Colon (tissue), 2 donors: ENCODE measurements at regions not wholly inside any gene's neighbourhood (a gene's known extent, or its start where the extent isn't known, plus 50 kb on each side); places are given as distances from the start of the nearest gene placed in this dataset.

Source experiments
- FAIRE-seq: peaks from 2 replicates; lab custom pipeline; 2012; peaks lifted over from hg19 to GRCh38; lab: Jason Lieb, UNC
- donor health status: control.
- donor health status: control.

GRCh38 chr13:100940658-100941057 lies 266.1 kb upstream of the TMTC4 start:
- FAIRE-seq: no peak

GRCh38 chr13:100933841-100934240 lies 259.2 kb upstream of the TMTC4 start:
- FAIRE-seq: peak; percentile 91

DNA sequence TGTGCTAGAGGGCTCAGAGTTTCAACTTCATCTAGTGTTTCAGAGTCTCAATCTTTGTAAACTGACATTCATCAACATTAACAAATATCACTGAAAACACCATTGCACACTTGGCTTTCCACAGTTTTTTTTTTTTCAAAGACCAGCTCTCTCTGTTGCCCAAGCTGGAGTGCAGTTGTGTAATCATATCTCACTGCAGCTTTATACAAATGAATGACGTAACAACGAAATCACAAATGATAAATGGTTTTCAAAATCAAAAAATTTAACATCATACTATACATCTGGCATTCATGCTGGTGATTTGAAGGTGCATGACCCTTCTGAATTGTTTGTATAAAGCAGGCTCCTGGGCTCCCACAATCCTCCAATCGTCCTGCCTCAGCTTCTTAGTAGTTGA lies 248.0 kb upstream of the TMTC4 start:
- FAIRE-seq: no peak

DNA sequence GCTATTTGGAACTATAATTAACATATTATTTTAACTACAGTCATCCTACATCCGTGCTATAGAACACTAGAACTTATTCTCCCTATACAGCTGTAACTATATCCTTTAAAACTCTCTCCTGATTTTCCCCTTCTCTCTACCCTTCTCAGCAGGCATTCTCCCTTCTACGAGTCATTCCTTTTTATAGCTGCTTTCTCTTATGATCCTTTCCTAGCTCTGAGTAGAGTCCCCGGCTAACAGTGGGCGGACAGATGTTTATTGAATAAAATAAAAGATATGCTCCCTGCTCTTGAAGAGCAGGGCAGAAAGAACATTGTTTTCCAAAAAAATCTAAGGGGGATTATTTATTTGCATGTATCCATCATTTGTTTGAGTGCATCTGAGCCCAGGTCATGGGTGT lies 246.5 kb upstream of the TMTC4 start:
- no peak for FAIRE-seq

- FAIRE-seq: no peak
Observed at GRCh38 chr13:100917011-100917410, 242.4 kb upstream of the TMTC4 start.

GRCh38 chr13:100913143-100913542 lies 238.5 kb upstream of the TMTC4 start:
- FAIRE-seq: no peak

DNA sequence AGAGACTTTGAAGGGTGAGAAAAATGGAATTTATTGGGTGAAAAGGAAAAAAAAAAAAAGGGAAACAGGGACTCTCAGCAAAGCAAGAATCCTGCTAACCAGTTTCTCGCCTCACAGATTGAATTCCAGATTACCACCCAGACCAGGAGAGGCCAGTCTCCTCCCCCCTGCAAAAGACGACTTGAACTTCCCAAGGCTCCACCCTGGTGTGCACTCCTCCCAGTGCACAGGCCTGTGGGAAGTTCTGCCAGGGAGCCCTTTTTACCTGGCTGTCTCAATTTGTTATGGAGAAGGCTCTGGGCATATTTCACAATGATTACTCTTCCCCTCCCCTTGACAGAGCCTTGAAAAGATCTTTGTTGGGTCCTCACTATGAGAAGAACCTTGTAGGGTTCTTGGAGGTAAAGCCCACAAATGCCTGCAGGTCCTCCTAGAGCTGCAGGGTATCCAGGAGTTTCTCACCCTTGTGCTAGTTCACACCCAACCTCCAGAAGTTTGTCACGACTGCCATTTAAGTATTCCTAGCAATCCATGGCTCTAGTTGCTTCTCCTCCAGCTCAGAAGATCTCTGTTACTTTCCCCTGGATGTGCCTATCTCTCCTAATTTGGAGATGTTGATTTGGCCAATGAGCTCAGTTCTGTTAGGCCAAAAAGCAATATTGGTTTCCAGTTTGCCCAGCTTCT lies 229.8 kb upstream of the TMTC4 start:
- no peak for FAIRE-seq

- FAIRE-seq: no peak
Observed at GRCh38 chr13:100899720-100900316, 225.2 kb upstream of the TMTC4 start.

DNA sequence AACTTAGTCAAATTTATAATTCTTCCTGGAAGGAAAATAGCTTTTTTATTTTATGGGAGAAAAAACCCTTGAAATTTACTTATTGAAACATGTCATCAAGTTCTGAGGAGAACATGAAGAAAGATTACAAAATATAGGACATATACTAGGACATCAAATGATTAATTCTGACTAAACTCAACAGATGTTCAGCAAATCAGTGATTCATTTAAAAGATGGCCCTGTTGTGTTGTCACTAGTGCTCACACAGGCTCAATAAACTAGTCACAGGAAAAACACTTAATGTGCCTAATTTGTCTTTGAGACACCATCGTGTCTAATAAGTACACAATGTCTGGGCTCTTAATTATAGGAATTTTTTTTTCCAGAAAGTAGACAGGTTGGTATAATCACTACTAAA lies 223.8 kb upstream of the TMTC4 start:
- no peak for FAIRE-seq

- no peak for FAIRE-seq
Observed at GRCh38 chr13:100895651-100896050, 221.1 kb upstream of the TMTC4 start.

- no peak for FAIRE-seq
Observed at GRCh38 chr13:100892981-100893380, 218.4 kb upstream of the TMTC4 start.

- no peak for FAIRE-seq
Observed at GRCh38 chr13:100890645-100891044, 216.1 kb upstream of the TMTC4 start.

DNA sequence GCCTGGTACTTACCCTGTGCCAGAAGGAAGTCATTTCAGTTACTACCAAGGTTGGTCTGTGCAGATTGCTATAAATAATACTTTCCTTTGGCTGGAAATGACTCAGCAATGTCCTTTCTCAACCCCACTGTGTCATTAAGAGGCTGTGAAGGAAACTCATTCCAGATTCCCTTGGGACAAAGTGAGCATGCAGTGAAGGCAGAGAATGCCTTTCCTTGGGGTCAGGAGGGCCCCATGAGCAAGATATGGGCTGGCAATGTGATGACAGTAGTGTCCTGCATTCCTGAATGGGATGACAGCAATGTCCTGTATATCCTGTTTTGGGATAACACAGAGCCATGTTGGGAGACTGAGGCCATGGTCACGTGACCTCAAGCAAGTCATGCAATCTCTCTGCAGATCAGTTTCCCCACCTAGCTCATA lies 213.1 kb upstream of the TMTC4 start:
- no peak for FAIRE-seq

- FAIRE-seq: no peak
Observed at GRCh38 chr13:100883453-100883852, 208.9 kb upstream of the TMTC4 start.

- no peak for FAIRE-seq
Observed at GRCh38 chr13:100881291-100881864, 206.8 kb upstream of the TMTC4 start.

DNA sequence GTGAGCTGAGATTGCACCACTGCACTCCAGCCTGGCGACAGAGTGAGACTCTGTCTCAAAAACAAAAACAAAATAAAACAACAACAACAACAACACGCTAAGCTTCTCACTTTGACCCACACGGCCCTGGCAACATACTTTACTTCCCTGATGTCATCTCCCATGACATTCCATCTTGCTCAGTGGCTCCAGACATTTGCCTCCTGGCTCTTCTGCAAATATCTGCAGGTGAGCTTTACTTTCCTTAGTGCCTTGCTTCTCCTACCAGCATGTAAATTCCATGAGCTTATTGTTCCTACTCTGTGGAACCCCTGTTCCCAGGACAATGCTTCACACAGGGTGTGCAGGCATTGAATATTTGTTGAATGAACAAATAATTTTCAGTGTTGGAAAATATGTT lies 205.6 kb upstream of the TMTC4 start:
- no peak for FAIRE-seq

- FAIRE-seq: no peak
Observed at GRCh38 chr13:100879255-100879654, 204.7 kb upstream of the TMTC4 start.

DNA sequence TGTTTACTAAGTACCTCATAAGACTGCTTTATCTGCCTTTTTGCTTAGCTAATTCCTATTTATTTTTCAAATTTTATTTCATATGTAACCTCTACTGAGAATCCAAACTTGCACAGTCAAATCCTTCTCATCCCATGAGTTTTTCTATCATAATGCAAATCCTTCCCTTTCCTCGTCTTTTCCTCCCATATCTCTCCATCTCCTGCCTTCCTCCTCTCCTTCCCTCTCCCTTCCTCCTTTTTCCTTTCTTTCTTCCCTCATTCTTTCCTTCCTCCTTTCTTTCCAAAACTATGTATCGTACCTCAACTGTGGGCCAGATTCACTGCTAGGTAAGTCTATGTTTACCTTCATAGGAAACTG lies 201.4 kb upstream of the TMTC4 start:
- no peak for FAIRE-seq

- FAIRE-seq: no peak
Observed at GRCh38 chr13:100875392-100876043, 200.9 kb upstream of the TMTC4 start.

DNA sequence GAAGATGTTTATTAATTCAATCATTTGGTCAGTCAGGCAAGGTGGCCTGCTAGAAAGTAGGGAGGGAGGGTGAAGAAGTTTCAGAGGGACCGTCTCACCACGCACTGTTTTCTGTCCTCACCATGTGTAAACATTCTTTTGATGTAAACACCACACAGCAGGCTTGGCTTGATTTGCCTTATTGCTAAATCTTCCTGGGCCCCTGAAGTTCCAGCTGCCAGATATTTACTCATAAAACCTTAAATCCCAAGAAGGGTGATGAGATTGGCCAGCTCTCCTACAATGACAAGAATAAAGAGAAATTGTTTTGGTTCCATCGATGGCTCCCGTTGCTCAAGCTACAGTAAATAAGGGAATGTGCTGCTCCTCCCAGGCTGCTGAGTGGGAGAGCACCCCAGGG lies 198.2 kb upstream of the TMTC4 start:
- no peak for FAIRE-seq

- FAIRE-seq: no peak
Observed at GRCh38 chr13:100870898-100871297, 196.3 kb upstream of the TMTC4 start.

DNA sequence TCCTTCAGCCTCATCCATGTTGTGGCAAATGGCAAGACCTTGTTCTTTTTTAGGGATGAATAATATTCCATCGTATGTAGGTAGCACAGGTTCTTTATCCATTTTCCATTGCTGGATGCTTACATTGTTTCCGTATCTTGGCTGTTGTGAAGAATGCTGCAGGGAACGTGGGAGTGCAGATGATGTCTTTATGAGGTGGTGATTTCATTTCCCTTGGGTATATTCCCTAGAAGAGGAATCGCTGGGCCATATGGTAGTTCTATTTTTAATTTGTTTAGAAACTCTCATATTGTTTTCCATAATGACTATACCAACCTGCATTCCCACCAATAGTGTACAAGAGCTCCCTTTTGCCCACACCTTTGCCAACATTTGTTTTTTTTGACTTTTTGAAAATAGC lies 186.3 kb upstream of the TMTC4 start:
- FAIRE-seq: no peak

GRCh38 chr13:100859861-100860260 lies 185.3 kb upstream of the TMTC4 start:
- FAIRE-seq: no peak
